Gastrocnemius medialis (tissue), 4 donors: ENCODE measurements at regions not wholly inside any gene's neighbourhood (a gene's known extent, or its start where the extent isn't known, plus 50 kb on each side); places are given as distances from the start of the nearest gene placed in this dataset.

ENCODE experiments used
- POLR2A ChIP-seq, 2 donors: fragments of 450-650 bp; IDR thresholded peaks; one replicate each; pipeline ENCODE4 v1.6.1; 2017; ENCODE audit warnings: antibody characterized with exemption in 2 of 2, mild to moderate bottlenecking in 2 of 2, moderate library complexity in 2 of 2
- TF ChIP-seq, protein P1 (sequence below), 5 experiments: fragments of 450-650 bp in 3 of 5; fragments of 200-600 bp in 2 of 5; sonication (generic) in 2 of 5; IDR thresholded peaks in 4 of 5; conservative IDR thresholded peaks in 1 of 5; 1 replicate in 4 of 5; 2 replicates in 1 of 5; pipeline ENCODE4 v1.5.1; 2016 to 2019; ENCODE audit warnings: antibody characterized with exemption in 5 of 5, mild to moderate bottlenecking in 3 of 5, moderate library complexity in 3 of 5

- TF ChIP-seq, protein P1, sequence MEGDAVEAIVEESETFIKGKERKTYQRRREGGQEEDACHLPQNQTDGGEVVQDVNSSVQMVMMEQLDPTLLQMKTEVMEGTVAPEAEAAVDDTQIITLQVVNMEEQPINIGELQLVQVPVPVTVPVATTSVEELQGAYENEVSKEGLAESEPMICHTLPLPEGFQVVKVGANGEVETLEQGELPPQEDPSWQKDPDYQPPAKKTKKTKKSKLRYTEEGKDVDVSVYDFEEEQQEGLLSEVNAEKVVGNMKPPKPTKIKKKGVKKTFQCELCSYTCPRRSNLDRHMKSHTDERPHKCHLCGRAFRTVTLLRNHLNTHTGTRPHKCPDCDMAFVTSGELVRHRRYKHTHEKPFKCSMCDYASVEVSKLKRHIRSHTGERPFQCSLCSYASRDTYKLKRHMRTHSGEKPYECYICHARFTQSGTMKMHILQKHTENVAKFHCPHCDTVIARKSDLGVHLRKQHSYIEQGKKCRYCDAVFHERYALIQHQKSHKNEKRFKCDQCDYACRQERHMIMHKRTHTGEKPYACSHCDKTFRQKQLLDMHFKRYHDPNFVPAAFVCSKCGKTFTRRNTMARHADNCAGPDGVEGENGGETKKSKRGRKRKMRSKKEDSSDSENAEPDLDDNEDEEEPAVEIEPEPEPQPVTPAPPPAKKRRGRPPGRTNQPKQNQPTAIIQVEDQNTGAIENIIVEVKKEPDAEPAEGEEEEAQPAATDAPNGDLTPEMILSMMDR (IDR thresholded peaks at IDR 0.05 in 4 of 5, conservative IDR thresholded peaks at IDR 0.05 in 1 of 5) = no peak
- no peak for TF ChIP-seq POLR2A (IDR thresholded peaks at IDR 0.05)
These were observed 290.2 kb upstream of the POU5F2 start for GRCh38 chr5:94031631-94032030.
